ELR (cell line): ENCODE measurements at regions not wholly inside any gene's neighbourhood (a gene's known extent, or its start where the extent isn't known, plus 50 kb on each side); places are given as distances from the start of the nearest gene placed in this dataset.
A peak's percentile ranks its signal among the peaks of the same experiment; 100 is the strongest.
"Not testable (repeated sequence)": the region's sequence is repeated elsewhere in the genome, so short reads cannot be mapped to it uniquely, and the experiment has no call there.

Experiments used
- DNase-seq: peaks from one replicate; pipeline ENCODE4 v3.0.0-alpha.2; 2015; ENCODE audit warnings: low read depth

GRCh38 chr1:173342736-173343135, 134.4 kb upstream of the PRDX6 start:
- no peak for DNase-seq

GRCh38 chr1:173344034-173344743, 132.9 kb upstream of the PRDX6 start:
- no peak for DNase-seq

- DNase-seq: no peak
These were observed 129.8 kb upstream of the PRDX6 start for GRCh38 chr1:173347282-173347818.

GRCh38 chr1:173352635-173353034, 124.5 kb upstream of the PRDX6 start:
- DNase-seq: not testable (repeated sequence)

- no peak for DNase-seq
These were observed 123.8 kb upstream of the PRDX6 start for GRCh38 chr1:173353350-173353749.

GRCh38 chr1:173354937-173355280, 122.2 kb upstream of the PRDX6 start:
- DNase-seq: no peak

GRCh38 chr1:173355281-173356031, 121.7 kb upstream of the PRDX6 start:
- DNase-seq: no peak

GRCh38 chr1:173356191-173356762, 120.9 kb upstream of the PRDX6 start:
- DNase-seq: no peak

GRCh38 chr1:173360487-173361063, 116.6 kb upstream of the PRDX6 start:
- no peak for DNase-seq

GRCh38 chr1:173362543-173362942, 114.6 kb upstream of the PRDX6 start:
- DNase-seq: no peak

GRCh38 chr1:173364827-173365226, 112.3 kb upstream of the PRDX6 start:
- no peak for DNase-seq

GRCh38 chr1:173365341-173365740, 111.8 kb upstream of the PRDX6 start:
- no peak for DNase-seq

- DNase-seq: no peak
These were observed 110.0 kb upstream of the PRDX6 start for GRCh38 chr1:173367136-173367535.

- peak; percentile 57 for DNase-seq
These were observed 106.5 kb upstream of the PRDX6 start for GRCh38 chr1:173370586-173370985.

- DNase-seq: not testable (repeated sequence)
These were observed 101.1 kb upstream of the PRDX6 start for GRCh38 chr1:173376065-173376464.

- DNase-seq: no peak
These were observed 99.9 kb upstream of the PRDX6 start for GRCh38 chr1:173377266-173377665.

- DNase-seq: no peak
These were observed 93.8 kb upstream of the PRDX6 start for GRCh38 chr1:173383351-173383750.

GRCh38 chr1:173388352-173388751, 88.8 kb upstream of the PRDX6 start:
- DNase-seq: no peak

- peak; percentile 92 for DNase-seq
These were observed 84.1 kb upstream of the PRDX6 start for GRCh38 chr1:173392895-173393658.

- DNase-seq: peak; percentile 62
These were observed 83.5 kb upstream of the PRDX6 start for GRCh38 chr1:173393659-173394000.

- DNase-seq: not testable (repeated sequence)
These were observed 82.3 kb upstream of the PRDX6 start for GRCh38 chr1:173394813-173395212.

- DNase-seq: no peak
These were observed 81.4 kb upstream of the PRDX6 start for GRCh38 chr1:173395762-173396161.
